ENCODE measurements at regions not wholly inside any gene's neighbourhood (a gene's known extent, or its start where the extent isn't known, plus 50 kb on each side); places are given as distances from the start of the nearest gene placed in this dataset.
A peak's percentile ranks its signal among the peaks of the same experiment; 100 is the strongest.

- H3K56ac ChIP-seq (ENCODE audit: insufficient read length, low read depth, low read length), result no peak overlapping the region
These were observed 308.1 kb upstream of the COL8A1 start for GRCh38 chr3:99330281-99330680.

More at GRCh38 chr3:99330281-99330680, 308.1 kb upstream of the COL8A1 start:
- Histone ChIP-seq H3K9me3 (ENCODE audit: control insufficient read depth, low read depth, low read length) (no peaks in the 10 kb centered on the region), H3K23me2 (ENCODE audit: insufficient read length, low read depth, low read length, poor library complexity, severe bottlenecking) (no peaks in the 10 kb centered on the region), H2BK120ac (ENCODE audit: low read depth, low read length, poor library complexity, severe bottlenecking) (no peak overlapping the region), H3K18ac (ENCODE audit: insufficient read length, low read depth, low read length) (no peak overlapping the region), H2BK20ac (ENCODE audit: low read depth, low read length, poor library complexity, severe bottlenecking) (no peak overlapping the region), H3K9ac (ENCODE audit: extremely low read depth, insufficient read length, low read length) (no peak overlapping the region), H4K8ac (replicated peaks; ENCODE audit: insufficient read length, low read depth, low read length) (no peak overlapping the region), H3K27me3 (ENCODE audit: insufficient read depth, low read length) (no peaks in the 10 kb centered on the region), H3K4ac (ENCODE audit: low read depth, low read length) (no peak overlapping the region), H2AK5ac (ENCODE audit: insufficient read length, low read length) (no peak overlapping the region), H4K91ac (ENCODE audit: insufficient read length, low read depth, low read length) (no peak overlapping the region), H3K14ac (ENCODE audit: insufficient read depth, low read length) (no peak overlapping the region), H3K79me2 (ENCODE audit: insufficient read depth, low read length) (no peaks in the 10 kb centered on the region), H3K23ac (ENCODE audit: insufficient read length, low read depth, low read length) (no peak overlapping the region), H3T11ph (ENCODE audit: low read length) (no peak overlapping the region), H4K20me1 (ENCODE audit: control insufficient read depth, insufficient read depth, insufficient read length) (no peaks in the 10 kb centered on the region), H2BK15ac (ENCODE audit: low read depth, low read length) (no peak overlapping the region), H2AFZ (ENCODE audit: low read length) (no peak overlapping the region), H3K4me2 (ENCODE audit: insufficient read depth, insufficient read length, low read length) (no peak overlapping the region), H2BK12ac (ENCODE audit: insufficient read length, low read depth, low read length) (no peak overlapping the region), H3K79me1 (ENCODE audit: insufficient read depth, low read depth, low read length, poor library complexity, severe bottlenecking) (no peaks in the 10 kb centered on the region), H2BK5ac (ENCODE audit: insufficient read length, low read length) (no peak overlapping the region), H4K5ac (ENCODE audit: insufficient read length, low read depth, low read length) (no peak overlapping the region), H3K4me1 (ENCODE audit: insufficient read depth, low read length) (no peaks in the 10 kb centered on the region), H3K27ac (ENCODE audit: insufficient read length, low read depth, low read length) (no peak overlapping the region)
- Mint-ChIP-seq H3K36me3 (ENCODE audit: insufficient read depth in 1 of 3, low read depth in 3 of 3) (no peaks in the 10 kb centered on the region), H3K27me3 (ENCODE audit: low read depth) (no peaks in the 10 kb centered on the region), H3K9me3 (no peaks in the 10 kb centered on the region), H3K4me1 (no peaks in the 10 kb centered on the region), H3K4me3 (no peak overlapping the region), H3K27ac (0 out of 7 replicates have a peak overlapping the region, but pooled peaks of 1 of the 3 experiments have one; percentile 37)
- no peak for TF ChIP-seq CTCF (conservative IDR thresholded peaks at IDR 0.05)
- DNase-seq, result no peak
- WGBS (ENCODE audit: extremely low coverage, insufficient read length, low lambda C conversion rate), result no CpG with 5 or more reads among the region's 2 CpGs
